ENCODE measurements at regions not wholly inside any gene's neighbourhood (a gene's known extent, or its start where the extent isn't known, plus 50 kb on each side); places are given as distances from the start of the nearest gene placed in this dataset.

GRCh38 chr5:100161868-100162267 lies 373.3 kb upstream of the FAM174A start:
- TF ChIP-seq CTCF (IDR thresholded peaks at IDR 0.05): no peak

GRCh38 chr5:100157066-100157465 lies 378.1 kb upstream of the FAM174A start:
- no peak for TF ChIP-seq CTCF (IDR thresholded peaks at IDR 0.05)

GRCh38 chr5:100148239-100148638 lies 386.9 kb upstream of the FAM174A start:
- TF ChIP-seq CTCF (IDR thresholded peaks at IDR 0.05): no peak

- no peak for TF ChIP-seq CTCF (IDR thresholded peaks at IDR 0.05)
These were observed 392.6 kb upstream of the FAM174A start for GRCh38 chr5:100142607-100143006.

- no peak for TF ChIP-seq CTCF (IDR thresholded peaks at IDR 0.05)
These were observed 404.0 kb upstream of the FAM174A start for GRCh38 chr5:100131161-100131560.

GRCh38 chr5:100130307-100130706 lies 404.9 kb upstream of the FAM174A start:
- no peak for TF ChIP-seq CTCF (IDR thresholded peaks at IDR 0.05)

- TF ChIP-seq CTCF (IDR thresholded peaks at IDR 0.05): no peak
These were observed 415.3 kb upstream of the FAM174A start for GRCh38 chr5:100119903-100120302.

- no peak for TF ChIP-seq CTCF (IDR thresholded peaks at IDR 0.05)
These were observed 424.7 kb upstream of the FAM174A start for GRCh38 chr5:100110497-100110896.
